ENCODE measurements at regions not wholly inside any gene's neighbourhood (a gene's known extent, or its start where the extent isn't known, plus 50 kb on each side); places are given as distances from the start of the nearest gene placed in this dataset.
A peak's percentile ranks its signal among the peaks of the same experiment; 100 is the strongest.

DNA sequence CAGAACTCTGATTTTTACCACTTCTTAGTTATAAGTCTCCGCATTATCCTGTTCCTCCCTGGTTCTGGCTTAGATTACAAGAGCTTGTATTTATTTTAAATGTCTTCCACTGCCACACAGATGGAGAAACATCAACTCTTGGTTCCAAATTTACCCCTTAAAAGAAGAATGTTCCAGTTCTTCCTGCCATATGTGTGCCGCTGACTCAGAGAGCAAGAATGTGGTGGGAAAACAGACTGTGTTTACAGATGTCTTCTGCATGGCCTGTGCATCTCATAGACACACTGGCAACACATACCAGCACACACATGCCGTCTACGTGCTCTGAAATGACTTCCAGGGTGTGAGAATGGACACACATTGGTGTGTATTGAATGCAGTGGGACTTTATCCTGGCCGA, 383.0 kb downstream of the LRIG3 start:
- Histone ChIP-seq H3K4me2 (no peak overlapping the region), H3K36me3 (replicated peaks in 1 of 2; ENCODE audit: control insufficient read depth in 1 of 2, insufficient read depth in 2 of 2, low read length in 1 of 2) (no peaks in the 10 kb centered on the region)
- 30% methylated on average over 5 of the region's 5 CpGs for WGBS (ENCODE audit: low lambda C conversion rate)

DNA sequence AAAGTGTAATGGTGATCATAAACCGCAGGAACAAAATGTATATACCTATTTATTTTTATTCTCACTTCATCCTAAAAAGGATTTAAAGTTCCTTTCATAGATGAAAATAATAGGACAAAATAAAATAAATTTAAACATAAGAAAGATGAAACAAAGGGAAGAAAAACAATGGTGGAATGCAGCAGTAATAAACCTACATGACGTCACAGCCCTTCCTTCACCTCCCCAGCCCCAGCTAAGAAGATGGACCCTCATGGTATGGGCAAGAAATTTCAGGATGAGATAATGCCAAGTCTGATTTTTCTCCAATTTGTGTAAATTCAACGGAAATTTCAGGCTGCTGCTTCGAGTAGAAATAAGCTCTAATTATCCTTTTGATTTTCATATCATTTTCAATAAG, 381.0 kb downstream of the LRIG3 start:
- Histone ChIP-seq H3K9me2 (no peaks in the 10 kb centered on the region), H3F3A (replicated peaks; ENCODE audit: insufficient read depth) (no peaks in the 10 kb centered on the region), H3K4me1 (ENCODE audit: control insufficient read depth in 1 of 2, insufficient read depth in 2 of 2, low read depth in 1 of 2, low read length in 1 of 2) (0 out of 4 replicates have a peak, but pooled peaks cover 0 to 3% of the 10 kb centered on the region in 2 experiments), H3K9me3 (no peaks in the 10 kb centered on the region), H3K27me3 (ENCODE audit: insufficient read depth) (no peaks in the 10 kb centered on the region; the same call in 1 of the 2 replicates), H2AFZ (ENCODE audit: low read depth) (no peak overlapping the region), H3K9ac (no peak overlapping the region), H3K27ac (ENCODE audit: low read depth in 2 of 2, low read length in 1 of 2) (no peak overlapping the region), H3K79me2 (ENCODE audit: insufficient read depth) (no peaks in the 10 kb centered on the region), H4K20me1 (ENCODE audit: insufficient read depth) (no peaks in the 10 kb centered on the region), H3K4me3 (ENCODE audit: low read depth in 2 of 2, low read length in 1 of 2) (no peak overlapping the region), H3K36me3 (replicated peaks in 1 of 2; ENCODE audit: control insufficient read depth in 1 of 2, insufficient read depth in 2 of 2, low read length in 1 of 2) (no peaks in the 10 kb centered on the region), H3K4me2 (no peak overlapping the region)
- TF ChIP-seq IRF3 (IDR thresholded peaks at IDR 0.05; ENCODE audit: low read depth, low read length) (no peak), NRF1 (IDR thresholded peaks at IDR 0.05; ENCODE audit: low read depth, low read length) (no peak), EZH2phosphoT487 (IDR thresholded peaks at IDR 0.05; ENCODE audit: borderline replicate concordance, low read depth) (no peak), ELF1 (IDR thresholded peaks at IDR 0.05) (no peak), TEAD4 (IDR thresholded peaks at IDR 0.05; ENCODE audit: borderline replicate concordance, insufficient read depth) (no peak), GATA2 (CRISPR knock-in tag; IDR thresholded peaks at IDR 0.05) (no peak), CHD2 (IDR thresholded peaks at IDR 0.05; ENCODE audit: low read length, partially characterized antibody) (no peak), EP300 (IDR thresholded peaks at IDR 0.05; ENCODE audit: borderline replicate concordance in 1 of 2, low read depth in 1 of 2, low read length in 1 of 2) (no peak), USF1 (IDR thresholded peaks at IDR 0.05; ENCODE audit: borderline replicate concordance, low read depth) (no peak), FOSL2 (IDR thresholded peaks at IDR 0.05; ENCODE audit: borderline replicate concordance, low read depth) (no peak), RCOR1 (IDR thresholded peaks at IDR 0.05; ENCODE audit: low read length) (no peak), RXRA (IDR thresholded peaks at IDR 0.05; ENCODE audit: borderline replicate concordance, low read depth) (no peak), PBX3 (IDR thresholded peaks at IDR 0.05) (no peak), POLR2AphosphoS5 (IDR thresholded peaks at IDR 0.05; ENCODE audit: low read depth, low read length) (no peak)
- TF ChIP-seq, protein P1, sequence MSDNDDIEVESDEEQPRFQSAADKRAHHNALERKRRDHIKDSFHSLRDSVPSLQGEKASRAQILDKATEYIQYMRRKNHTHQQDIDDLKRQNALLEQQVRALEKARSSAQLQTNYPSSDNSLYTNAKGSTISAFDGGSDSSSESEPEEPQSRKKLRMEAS (IDR thresholded peaks at IDR 0.05; ENCODE audit: low read depth), result no peak
- TF ChIP-seq, protein P2, sequence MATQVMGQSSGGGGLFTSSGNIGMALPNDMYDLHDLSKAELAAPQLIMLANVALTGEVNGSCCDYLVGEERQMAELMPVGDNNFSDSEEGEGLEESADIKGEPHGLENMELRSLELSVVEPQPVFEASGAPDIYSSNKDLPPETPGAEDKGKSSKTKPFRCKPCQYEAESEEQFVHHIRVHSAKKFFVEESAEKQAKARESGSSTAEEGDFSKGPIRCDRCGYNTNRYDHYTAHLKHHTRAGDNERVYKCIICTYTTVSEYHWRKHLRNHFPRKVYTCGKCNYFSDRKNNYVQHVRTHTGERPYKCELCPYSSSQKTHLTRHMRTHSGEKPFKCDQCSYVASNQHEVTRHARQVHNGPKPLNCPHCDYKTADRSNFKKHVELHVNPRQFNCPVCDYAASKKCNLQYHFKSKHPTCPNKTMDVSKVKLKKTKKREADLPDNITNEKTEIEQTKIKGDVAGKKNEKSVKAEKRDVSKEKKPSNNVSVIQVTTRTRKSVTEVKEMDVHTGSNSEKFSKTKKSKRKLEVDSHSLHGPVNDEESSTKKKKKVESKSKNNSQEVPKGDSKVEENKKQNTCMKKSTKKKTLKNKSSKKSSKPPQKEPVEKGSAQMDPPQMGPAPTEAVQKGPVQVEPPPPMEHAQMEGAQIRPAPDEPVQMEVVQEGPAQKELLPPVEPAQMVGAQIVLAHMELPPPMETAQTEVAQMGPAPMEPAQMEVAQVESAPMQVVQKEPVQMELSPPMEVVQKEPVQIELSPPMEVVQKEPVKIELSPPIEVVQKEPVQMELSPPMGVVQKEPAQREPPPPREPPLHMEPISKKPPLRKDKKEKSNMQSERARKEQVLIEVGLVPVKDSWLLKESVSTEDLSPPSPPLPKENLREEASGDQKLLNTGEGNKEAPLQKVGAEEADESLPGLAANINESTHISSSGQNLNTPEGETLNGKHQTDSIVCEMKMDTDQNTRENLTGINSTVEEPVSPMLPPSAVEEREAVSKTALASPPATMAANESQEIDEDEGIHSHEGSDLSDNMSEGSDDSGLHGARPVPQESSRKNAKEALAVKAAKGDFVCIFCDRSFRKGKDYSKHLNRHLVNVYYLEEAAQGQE (IDR thresholded peaks at IDR 0.05; ENCODE audit: low read depth, low read length), result no peak
- POLR2A ChIA-PET, result no interaction called here
- 35% methylated on average over 4 of the region's 4 CpGs for WGBS (ENCODE audit: low lambda C conversion rate)
- DNase-seq, result no peak
- CTCF ChIA-PET, result interaction anchor here (1.1 to 2.8 kb wide), 6 partner anchors 12 to 629 kb away, joined by 3 to 41 read pairs (median 7); no protein-coding TSS in a partner anchor

More for the DNA sequence above, 383.0 kb downstream of the LRIG3 start:
- Histone ChIP-seq H4K20me1 (ENCODE audit: insufficient read depth) (no peaks in the 10 kb centered on the region), H3K27ac (ENCODE audit: low read depth in 2 of 2, low read length in 1 of 2) (peak overlapping the region in 1 of 2 experiments; percentile 53; a peak in 1 of 4 replicates), H3K4me1 (ENCODE audit: control insufficient read depth in 1 of 2, insufficient read depth in 2 of 2, low read depth in 1 of 2, low read length in 1 of 2) (0 out of 4 replicates have a peak, but pooled peaks cover 0 to 3% of the 10 kb centered on the region in 2 experiments), H3K79me2 (ENCODE audit: insufficient read depth) (no peaks in the 10 kb centered on the region), H2AFZ (ENCODE audit: low read depth) (peak overlapping the region; percentile 60; the same call in 1 of the 2 replicates), H3K4me3 (ENCODE audit: low read depth in 2 of 2, low read length in 1 of 2) (no peak overlapping the region), H3K9me3 (no peaks in the 10 kb centered on the region), H3F3A (replicated peaks; ENCODE audit: insufficient read depth) (no peaks in the 10 kb centered on the region), H3K27me3 (ENCODE audit: insufficient read depth) (no peaks in the 10 kb centered on the region), H3K9ac (no peak overlapping the region), H3K9me2 (no peaks in the 10 kb centered on the region)
- TF ChIP-seq TCF12 (IDR thresholded peaks at IDR 0.05) (peak; percentile 53), EZH2phosphoT487 (IDR thresholded peaks at IDR 0.05; ENCODE audit: borderline replicate concordance, low read depth) (no peak), MXI1 (IDR thresholded peaks at IDR 0.05; ENCODE audit: low read depth, low read length) (no peak), FOSL2 (IDR thresholded peaks at IDR 0.05; ENCODE audit: borderline replicate concordance, low read depth) (peak; percentile 18; the same call in 1 of the 2 replicates), TAF1 (IDR thresholded peaks at IDR 0.05; ENCODE audit: borderline replicate concordance, low read depth, low read length) (no peak), JUND (IDR thresholded peaks at IDR 0.05) (peak; percentile 35; the same call in 1 of the 2 replicates)
- DNase-seq, result no peak
- CTCF ChIA-PET, result interaction anchor here (1.9 to 2.3 kb wide), 2 partner anchors 613 kb away, joined by 7 to 9 read pairs; no protein-coding TSS in a partner anchor
- POLR2A ChIA-PET, result no interaction called here
